ENCODE measurements at regions not wholly inside any gene's neighbourhood (a gene's known extent, or its start where the extent isn't known, plus 50 kb on each side); places are given as distances from the start of the nearest gene placed in this dataset.

GRCh38 chr9:126017758-126018157, 270.6 kb downstream of the PBX3 start:
- H3K4me3 ChIP-seq (ENCODE audit: low read depth, low read length), result no peak overlapping the region
- no peak for DNase-seq (ENCODE audit: low read depth, low spot score)
- TF ChIP-seq CTCF (IDR thresholded peaks at IDR 0.05; ENCODE audit: low read depth, low read length), result no peak
- in situ Hi-C loops (cut with HindIII; ENCODE audit: low sequenced_read_pairs), result no loop called here

- DNase-seq (ENCODE audit: low read depth, low spot score), result no peak
Observed at GRCh38 chr9:126020836-126021235, 273.7 kb downstream of the PBX3 start.

GRCh38 chr9:126023962-126024361, 276.8 kb downstream of the PBX3 start:
- in situ Hi-C loops (cut with HindIII; ENCODE audit: low sequenced_read_pairs), result no loop called here
- no peak for DNase-seq (ENCODE audit: low read depth, low spot score)
- no peak overlapping the region for H3K4me3 ChIP-seq (ENCODE audit: low read depth, low read length)
- no peak for TF ChIP-seq CTCF (IDR thresholded peaks at IDR 0.05; ENCODE audit: low read depth, low read length)

More at GRCh38 chr9:126020836-126021235, 273.7 kb downstream of the PBX3 start:
- no peak for TF ChIP-seq CTCF (IDR thresholded peaks at IDR 0.05; ENCODE audit: low read depth, low read length)
- in situ Hi-C loops (cut with HindIII; ENCODE audit: low sequenced_read_pairs), result no loop called here
- H3K4me3 ChIP-seq (ENCODE audit: low read depth, low read length), result no peak overlapping the region

- no peak for DNase-seq (ENCODE audit: low read depth, low spot score)
- no peak for TF ChIP-seq CTCF (IDR thresholded peaks at IDR 0.05; ENCODE audit: low read depth, low read length)
- in situ Hi-C loops (cut with HindIII; ENCODE audit: low sequenced_read_pairs), result no loop called here
- no peak overlapping the region for H3K4me3 ChIP-seq (ENCODE audit: low read depth, low read length)
Observed at GRCh38 chr9:126024581-126025230, 277.5 kb downstream of the PBX3 start.

GRCh38 chr9:126025991-126026390, 278.8 kb downstream of the PBX3 start:
- no peak for DNase-seq (ENCODE audit: low read depth, low spot score)
- no peak for TF ChIP-seq CTCF (IDR thresholded peaks at IDR 0.05; ENCODE audit: low read depth, low read length)
- in situ Hi-C loops (cut with HindIII; ENCODE audit: low sequenced_read_pairs), result no loop called here
- no peak overlapping the region for H3K4me3 ChIP-seq (ENCODE audit: low read depth, low read length)

GRCh38 chr9:126027566-126027965, 280.4 kb downstream of the PBX3 start:
- in situ Hi-C loops (cut with HindIII; ENCODE audit: low sequenced_read_pairs), result no loop called here
- H3K4me3 ChIP-seq (ENCODE audit: low read depth, low read length), result no peak overlapping the region
- no peak for DNase-seq (ENCODE audit: low read depth, low spot score)
- no peak for TF ChIP-seq CTCF (IDR thresholded peaks at IDR 0.05; ENCODE audit: low read depth, low read length)

Data from astrocyte of the spinal cord (primary cell).